CD4-positive, alpha-beta T cell treated with Interleukin-17A for 1 hour (primary cell): ENCODE measurements at regions not wholly inside any gene's neighbourhood (a gene's known extent, or its start where the extent isn't known, plus 50 kb on each side); places are given as distances from the start of the nearest gene placed in this dataset.
"Not testable (repeated sequence)": the region's sequence is repeated elsewhere in the genome, so short reads cannot be mapped to it uniquely, and the experiment has no call there.

Source experiments
- DNase-seq: peaks from one replicate; pipeline ENCODE4 v3.0.0-alpha.2; 2020

- no peak for DNase-seq
These were observed 679.9 kb downstream of the NTRK3 start for GRCh38 chr15:87576486-87577176.

DNA sequence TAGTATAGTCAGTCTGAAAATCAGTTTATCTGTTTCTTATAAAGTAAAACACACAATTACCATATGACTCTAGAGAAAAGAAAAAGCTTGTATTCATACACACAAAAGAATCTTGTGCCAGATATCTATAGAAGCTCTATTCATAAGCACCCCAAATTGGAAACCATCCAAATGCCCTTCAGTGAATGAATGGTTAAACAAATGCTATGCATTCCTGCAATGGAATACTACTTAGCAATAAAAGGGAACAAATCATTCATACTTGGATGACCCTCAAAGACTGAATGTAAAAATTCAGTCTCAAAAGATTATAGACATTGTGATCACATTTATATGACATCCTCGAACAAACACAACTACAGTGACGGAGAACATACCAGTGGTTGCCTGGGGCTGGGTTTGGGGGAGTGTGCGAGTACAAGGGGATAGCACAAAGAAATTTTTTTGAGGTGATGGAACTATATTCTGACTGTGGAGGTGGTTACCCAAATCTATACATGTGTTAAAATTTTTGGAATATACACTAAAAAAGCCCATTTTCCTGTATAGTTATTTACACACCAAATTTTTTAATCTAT, 680.6 kb downstream of the NTRK3 start:
- DNase-seq: no peak

GRCh38 chr15:87573534-87573933, 683.0 kb downstream of the NTRK3 start:
- DNase-seq: no peak

GRCh38 chr15:87573039-87573438, 683.5 kb downstream of the NTRK3 start:
- no peak for DNase-seq

DNA sequence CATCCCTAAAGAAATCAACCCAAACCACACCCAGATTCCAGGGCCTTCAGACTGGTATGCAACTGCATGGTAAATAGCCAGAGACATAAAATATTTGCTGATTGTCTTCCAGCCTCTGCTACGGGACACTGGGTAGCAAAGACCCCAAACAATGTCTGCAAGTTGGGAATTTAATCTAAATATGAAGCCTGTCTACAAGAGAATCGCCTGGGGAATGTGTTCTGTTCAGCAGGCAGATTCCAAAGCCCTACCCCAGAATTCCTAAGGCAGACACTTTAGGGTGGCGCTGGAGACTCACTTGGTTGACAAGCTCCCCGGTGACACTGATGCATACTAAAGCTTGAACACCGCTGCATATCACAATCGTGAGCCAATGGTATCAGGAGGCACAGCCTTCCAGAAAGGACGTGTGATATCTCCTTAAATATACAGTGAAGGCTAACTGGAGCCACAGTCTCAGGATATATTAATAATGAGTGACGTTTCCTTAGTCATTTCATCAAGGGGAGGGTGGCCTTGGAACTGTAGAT, 684.1 kb downstream of the NTRK3 start:
- DNase-seq: no peak

DNA sequence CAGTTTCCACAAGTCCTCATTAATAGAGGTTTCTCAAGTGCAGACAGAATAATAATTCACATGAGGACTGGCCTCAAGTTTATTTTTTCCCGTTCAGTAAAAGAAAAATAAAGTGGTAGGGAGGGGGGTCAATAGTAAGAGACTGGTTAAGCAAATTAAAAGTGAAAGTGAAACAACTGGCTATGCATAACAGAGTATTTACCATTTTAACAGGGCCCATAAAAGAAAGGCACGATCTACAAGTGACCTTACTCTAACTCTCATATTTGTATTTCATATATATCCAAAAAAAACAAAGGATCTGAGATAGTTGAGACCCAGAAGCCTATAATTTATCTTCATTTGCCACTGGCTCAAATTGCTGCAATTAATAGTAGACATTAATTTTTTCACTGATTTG, 686.3 kb downstream of the NTRK3 start:
- DNase-seq: peak; percentile 5

GRCh38 chr15:87569581-87569980, 687.0 kb downstream of the NTRK3 start:
- no peak for DNase-seq

DNA sequence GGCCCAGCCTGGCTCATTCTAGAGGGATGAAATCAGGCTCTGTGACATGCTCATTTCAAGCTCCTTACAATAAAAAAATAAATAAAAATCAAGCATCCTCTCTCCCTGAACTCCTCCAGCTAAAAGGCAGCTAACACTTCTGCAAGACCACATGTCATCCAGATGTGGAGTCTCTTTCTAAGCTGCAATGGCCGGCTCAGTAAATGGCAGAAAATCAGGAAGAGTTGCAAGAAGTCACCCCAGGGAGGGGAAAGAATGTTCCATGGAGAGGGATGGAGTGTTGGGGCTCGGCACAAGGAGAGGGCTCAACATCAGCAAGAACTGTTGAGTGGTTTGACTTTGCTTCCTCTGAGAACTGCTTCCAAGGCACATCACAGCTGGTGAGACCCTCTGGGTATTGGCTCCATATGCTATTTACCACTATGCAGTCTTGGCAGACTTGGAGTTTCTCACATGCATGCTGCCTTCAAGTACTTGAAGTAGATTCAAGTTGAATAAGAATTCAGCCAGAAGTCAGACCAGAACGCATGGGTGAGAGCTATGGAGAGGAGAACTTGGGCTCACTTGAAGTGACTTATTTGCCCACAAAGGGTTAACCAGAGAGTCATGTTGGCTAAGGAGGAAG, 689.0 kb downstream of the NTRK3 start:
- DNase-seq: no peak

- DNase-seq: no peak
These were observed 690.3 kb downstream of the NTRK3 start for GRCh38 chr15:87566236-87566635.

DNA sequence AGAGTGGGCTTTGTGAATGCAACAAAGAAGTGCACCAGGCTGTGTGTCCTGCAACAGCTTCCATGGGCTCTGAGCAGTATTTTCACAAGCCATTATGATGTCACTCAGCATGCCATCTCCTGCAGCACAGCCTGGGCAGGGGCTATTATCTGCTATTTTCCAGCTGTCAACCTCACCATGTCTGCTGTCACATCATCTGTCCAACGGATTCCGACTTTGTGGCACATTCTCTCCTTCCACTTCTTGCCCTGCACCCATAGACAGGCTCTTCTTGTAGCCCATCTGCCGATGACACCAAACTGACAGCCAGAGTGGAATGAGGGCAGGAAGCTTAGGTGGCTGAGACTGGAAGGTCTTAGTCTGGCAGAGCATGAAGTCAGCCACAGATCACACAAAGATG, 691.9 kb downstream of the NTRK3 start:
- no peak for DNase-seq

DNA sequence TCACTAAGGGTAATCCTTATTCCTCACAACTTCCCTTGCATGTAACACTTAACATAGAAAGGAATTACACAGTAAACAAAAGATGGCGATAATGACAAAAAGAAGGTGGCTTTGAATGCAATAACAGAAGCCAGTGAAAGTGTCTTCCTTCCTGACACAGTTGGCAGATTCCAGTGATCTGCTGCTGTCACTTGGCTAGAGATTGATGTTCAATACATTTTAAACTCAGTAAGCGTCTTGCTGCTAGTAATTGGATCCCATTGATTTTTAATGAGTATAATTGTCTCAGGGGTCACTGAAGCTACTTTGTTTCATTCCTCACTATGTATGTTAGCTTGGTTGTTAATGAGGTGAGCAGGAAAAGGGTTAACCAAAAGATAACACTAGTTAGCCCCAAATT, 692.7 kb downstream of the NTRK3 start:
- no peak for DNase-seq

GRCh38 chr15:87562203-87562602, 694.3 kb downstream of the NTRK3 start:
- DNase-seq: no peak

GRCh38 chr15:87561641-87562040, 694.9 kb downstream of the NTRK3 start:
- DNase-seq: no peak

GRCh38 chr15:87557881-87558280, 698.7 kb downstream of the NTRK3 start:
- no peak for DNase-seq

- DNase-seq: no peak
These were observed 699.7 kb downstream of the NTRK3 start for GRCh38 chr15:87556886-87557285.

- no peak for DNase-seq
These were observed 706.7 kb downstream of the NTRK3 start for GRCh38 chr15:87549860-87550259.

GRCh38 chr15:87549296-87549695, 707.2 kb downstream of the NTRK3 start:
- no peak for DNase-seq

- DNase-seq: not testable (repeated sequence)
These were observed 707.9 kb downstream of the NTRK3 start for GRCh38 chr15:87548590-87548989.

DNA sequence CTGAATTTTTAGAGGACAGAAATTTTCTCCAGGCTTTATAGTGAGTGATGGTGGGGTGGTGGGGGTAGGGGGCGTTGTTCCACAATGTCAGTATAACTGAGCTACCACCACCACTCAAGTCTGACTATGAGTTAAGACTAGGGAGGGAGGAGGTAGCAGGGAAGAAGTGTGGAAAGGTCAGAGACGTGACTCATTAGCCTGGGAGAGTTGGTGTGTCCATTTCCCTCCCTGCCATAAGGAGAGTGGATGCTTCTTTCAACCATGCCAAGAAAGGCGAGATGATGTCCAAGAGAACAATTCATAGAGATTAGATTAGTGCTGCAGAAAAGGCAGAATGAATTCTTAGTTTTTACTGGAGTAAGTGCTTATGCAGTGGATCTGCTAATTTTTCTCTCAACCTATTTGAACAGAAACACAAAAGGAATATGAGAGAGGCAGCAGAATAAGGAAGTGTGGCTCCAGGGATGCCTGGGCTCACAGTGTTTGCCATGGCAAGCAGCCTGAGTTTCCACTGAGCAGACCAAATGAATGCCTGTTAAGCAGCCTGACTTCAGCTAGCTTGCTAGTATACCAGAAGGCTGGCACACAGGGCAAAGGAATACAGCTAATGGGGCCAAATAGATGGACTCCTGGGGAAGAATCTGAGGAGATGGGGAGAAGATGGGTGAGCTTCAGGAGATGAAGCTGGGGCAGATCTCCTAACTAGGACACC, 708.9 kb downstream of the NTRK3 start:
- DNase-seq: no peak

DNA sequence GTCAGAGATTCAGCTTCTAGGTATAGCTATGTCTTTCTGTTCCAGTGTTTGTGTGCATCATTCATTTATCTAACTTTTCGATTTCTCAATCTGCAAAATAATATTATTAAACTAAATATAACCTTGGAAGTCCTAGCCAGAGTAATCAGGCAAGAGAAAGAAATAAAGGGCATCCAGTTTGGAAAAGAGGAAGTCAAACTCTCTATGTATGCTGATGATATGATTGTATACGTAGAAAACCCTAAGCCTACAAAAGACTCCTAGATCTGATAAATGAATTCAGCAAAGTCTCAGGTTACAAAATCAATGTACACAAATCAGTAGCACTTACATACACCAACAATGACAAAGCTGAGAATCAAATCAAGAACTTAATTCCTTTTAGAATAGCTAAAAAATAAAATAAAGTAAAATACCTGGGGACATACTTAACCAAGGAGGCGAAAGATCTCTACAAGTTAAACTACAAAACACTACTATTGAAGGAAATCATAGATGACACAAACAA, 718.2 kb downstream of the NTRK3 start:
- no peak for DNase-seq

GRCh38 chr15:87537295-87537694, 719.2 kb downstream of the NTRK3 start:
- DNase-seq: no peak

DNA sequence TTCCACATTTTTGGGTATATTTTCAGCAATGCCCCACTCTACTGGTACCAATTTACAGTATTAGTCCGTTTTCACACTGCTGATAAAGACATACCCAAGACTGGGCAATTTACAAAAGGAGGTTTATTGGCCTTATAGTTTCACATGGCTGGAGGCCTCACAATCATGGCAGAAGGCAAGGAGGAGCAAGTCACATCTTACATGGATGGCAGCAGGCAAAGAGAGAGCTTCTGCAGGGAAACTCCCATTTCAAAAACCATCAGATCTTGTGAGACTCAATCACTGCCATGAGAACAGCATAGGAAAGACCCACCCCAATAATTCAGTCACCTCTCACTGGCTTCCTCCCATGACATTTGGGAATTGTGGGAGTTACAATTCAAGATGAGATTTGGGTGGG, 722.9 kb downstream of the NTRK3 start:
- DNase-seq: not testable (repeated sequence)

DNA sequence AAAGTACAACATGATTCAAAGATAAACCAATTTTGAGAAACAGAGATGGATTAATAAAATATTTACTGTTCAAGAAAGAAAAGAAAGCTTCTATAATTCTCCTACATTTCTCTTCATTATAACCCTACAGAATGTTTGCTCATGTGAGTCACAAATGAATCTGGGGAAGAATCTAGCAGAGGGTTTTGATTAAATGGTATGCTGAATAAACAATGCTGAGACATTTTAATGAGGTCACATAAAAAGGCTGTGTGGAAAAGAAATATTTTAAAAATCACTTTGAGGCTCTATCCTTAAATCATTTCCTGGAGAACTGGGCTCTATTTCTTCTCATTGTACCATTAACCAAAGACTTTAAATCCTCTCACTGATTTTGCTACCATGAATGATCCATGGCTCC, 727.7 kb downstream of the NTRK3 start:
- DNase-seq: no peak
